ENCODE measurements at regions not wholly inside any gene's neighbourhood (a gene's known extent, or its start where the extent isn't known, plus 50 kb on each side); places are given as distances from the start of the nearest gene placed in this dataset.

- Mint-ChIP-seq H3K36me3 (ENCODE audit: insufficient read depth) (peaks cover 67% of the 10 kb centered on the region), H3K4me3 (peak overlapping the region; percentile 58)
- ATAC-seq = peak; percentile 39 to 40
Measured at GRCh38 chr7:130925136-130925794, 191.3 kb upstream of the KLF14 start.

GRCh38 chr7:130926001-130926691 is 192.1 kb upstream of the KLF14 start:
- H3K4me3 Mint-ChIP-seq = peak overlapping the region; percentile 58
- H3K4me1 Mint-ChIP-seq (ENCODE audit: low read depth) = peaks cover 94% of the 10 kb centered on the region
- DNase-seq (no peak), ATAC-seq (peak; percentile 23 to 36)
- no peaks in the 10 kb centered on the region for H3K9me3 Mint-ChIP-seq
- H3K36me3 Mint-ChIP-seq (ENCODE audit: insufficient read depth) = peaks cover 64% of the 10 kb centered on the region
- H3K27me3 Mint-ChIP-seq (ENCODE audit: low read depth) = no peaks in the 10 kb centered on the region

More at GRCh38 chr7:130925136-130925794, 191.3 kb upstream of the KLF14 start:
- no peak for DNase-seq
- peaks cover 94% of the 10 kb centered on the region for H3K4me1 Mint-ChIP-seq (ENCODE audit: low read depth)
- H3K9me3 Mint-ChIP-seq = no peaks in the 10 kb centered on the region
- no peaks in the 10 kb centered on the region for H3K27me3 Mint-ChIP-seq (ENCODE audit: low read depth)

- Mint-ChIP-seq H3K4me1 (ENCODE audit: low read depth) (peaks cover 94% of the 10 kb centered on the region), H3K9me3 (no peaks in the 10 kb centered on the region), H3K4me3 (peak overlapping the region; percentile 58), H3K36me3 (ENCODE audit: insufficient read depth) (peaks cover 68% of the 10 kb centered on the region), H3K27me3 (ENCODE audit: low read depth) (no peaks in the 10 kb centered on the region)
- ATAC-seq (no peak), DNase-seq (no peak)
Measured at GRCh38 chr7:130927062-130927461, 193.1 kb upstream of the KLF14 start.

DNA sequence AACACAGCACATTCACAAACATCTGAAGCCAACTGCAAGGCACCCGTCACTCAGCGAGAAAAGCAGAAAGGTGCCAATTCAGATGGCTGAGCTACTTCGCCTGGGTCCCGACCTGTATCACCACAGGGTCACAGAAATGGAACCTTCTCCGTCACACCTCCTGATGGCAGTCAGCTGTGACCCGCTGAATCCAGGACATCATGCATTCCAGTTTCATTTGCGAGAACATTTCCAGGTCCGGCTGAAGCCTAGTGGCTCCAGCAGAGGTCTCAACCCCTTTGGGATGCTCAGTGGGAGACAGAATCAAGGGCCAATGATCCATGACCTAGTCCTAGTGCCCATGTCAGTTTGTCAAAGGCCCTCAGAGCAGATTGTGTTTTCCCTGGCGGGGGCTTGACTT is 193.6 kb upstream of the KLF14 start:
- DNase-seq = no peak

DNA sequence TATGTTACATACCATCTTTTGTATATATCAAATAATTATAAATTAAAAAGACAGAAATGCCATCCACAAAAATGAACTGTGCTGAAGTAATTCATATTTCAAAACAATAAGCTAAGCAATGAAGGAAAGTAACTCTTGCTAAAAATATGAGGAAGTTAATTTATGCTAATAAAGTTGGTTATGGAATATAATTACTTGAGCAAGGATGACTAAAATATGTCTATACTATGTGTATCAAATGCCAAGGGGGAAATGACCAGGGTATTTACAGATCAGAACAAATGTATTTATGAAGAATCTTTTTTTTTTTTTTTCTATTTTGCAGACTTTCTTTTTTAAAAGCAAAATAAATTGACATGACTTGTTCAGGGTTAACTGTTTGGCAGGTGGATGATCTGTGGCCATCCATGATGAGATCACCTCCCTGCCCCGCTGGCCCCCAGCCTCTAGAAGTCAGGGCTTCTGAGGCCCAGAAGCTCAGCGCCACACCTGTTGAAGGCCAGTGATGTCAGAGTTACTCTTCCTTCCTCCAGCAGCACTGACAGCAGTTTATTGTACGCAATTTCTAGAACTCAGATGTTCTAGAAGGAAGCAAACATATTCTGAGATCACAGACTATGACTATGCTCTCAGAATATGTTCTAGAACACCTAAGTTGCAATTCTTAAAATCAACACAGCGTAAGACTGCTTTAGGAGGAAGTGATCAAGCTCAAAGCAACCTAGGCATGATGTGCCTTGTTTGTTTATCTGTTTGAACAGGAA is 196.1 kb upstream of the KLF14 start:
- Mint-ChIP-seq H3K4me1 (ENCODE audit: low read depth) (peaks cover 93% of the 10 kb centered on the region), H3K36me3 (ENCODE audit: insufficient read depth) (peaks cover 71% of the 10 kb centered on the region), H3K27me3 (ENCODE audit: low read depth) (no peaks in the 10 kb centered on the region), H3K4me3 (peak overlapping the region; percentile 7), H3K9me3 (no peaks in the 10 kb centered on the region)
- DNase-seq (no peak), ATAC-seq (peak; percentile 8 to 19)

More for the DNA sequence above, 193.6 kb upstream of the KLF14 start:
- peaks cover 94% of the 10 kb centered on the region for H3K4me1 Mint-ChIP-seq (ENCODE audit: low read depth)
- H3K36me3 Mint-ChIP-seq (ENCODE audit: insufficient read depth) = peaks cover 67% of the 10 kb centered on the region
- H3K4me3 Mint-ChIP-seq = peak overlapping the region; percentile 58
- H3K9me3 Mint-ChIP-seq = no peaks in the 10 kb centered on the region
- no peaks in the 10 kb centered on the region for H3K27me3 Mint-ChIP-seq (ENCODE audit: low read depth)
- no peak for ATAC-seq

GRCh38 chr7:130930681-130931080 is 196.7 kb upstream of the KLF14 start:
- H3K4me3 Mint-ChIP-seq = peak overlapping the region; percentile 7
- no peak for DNase-seq
- H3K9me3 Mint-ChIP-seq = no peaks in the 10 kb centered on the region
- no peaks in the 10 kb centered on the region for H3K27me3 Mint-ChIP-seq (ENCODE audit: low read depth)
- H3K4me1 Mint-ChIP-seq (ENCODE audit: low read depth) = peaks cover 93% of the 10 kb centered on the region
- no peak for ATAC-seq
- peaks cover 70% of the 10 kb centered on the region for H3K36me3 Mint-ChIP-seq (ENCODE audit: insufficient read depth)

DNA sequence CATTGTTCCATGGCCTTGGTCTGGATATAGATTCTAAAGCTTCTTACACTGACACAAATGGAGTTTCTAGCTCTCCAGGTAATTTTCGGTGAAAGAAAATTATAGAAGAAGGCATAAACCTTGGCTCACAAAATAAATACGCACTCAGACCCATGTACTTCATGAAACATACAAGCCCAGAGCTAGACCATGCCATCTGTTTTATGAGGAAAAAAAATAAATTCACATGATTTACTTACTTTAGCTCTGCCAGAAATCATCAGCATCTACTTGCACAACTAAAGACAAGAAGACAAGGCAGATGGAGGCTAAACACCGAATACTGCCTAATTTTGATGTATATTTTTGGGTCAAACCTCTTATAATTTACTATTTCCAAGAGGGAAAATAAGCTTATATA is 197.4 kb upstream of the KLF14 start:
- H3K4me3 Mint-ChIP-seq = no peak overlapping the region
- DNase-seq (no peak), ATAC-seq (no peak)
- peaks cover 93% of the 10 kb centered on the region for H3K4me1 Mint-ChIP-seq (ENCODE audit: low read depth)
- H3K27me3 Mint-ChIP-seq (ENCODE audit: low read depth) = no peaks in the 10 kb centered on the region
- H3K36me3 Mint-ChIP-seq (ENCODE audit: insufficient read depth) = peaks cover 70% of the 10 kb centered on the region
- H3K9me3 Mint-ChIP-seq = no peaks in the 10 kb centered on the region

DNA sequence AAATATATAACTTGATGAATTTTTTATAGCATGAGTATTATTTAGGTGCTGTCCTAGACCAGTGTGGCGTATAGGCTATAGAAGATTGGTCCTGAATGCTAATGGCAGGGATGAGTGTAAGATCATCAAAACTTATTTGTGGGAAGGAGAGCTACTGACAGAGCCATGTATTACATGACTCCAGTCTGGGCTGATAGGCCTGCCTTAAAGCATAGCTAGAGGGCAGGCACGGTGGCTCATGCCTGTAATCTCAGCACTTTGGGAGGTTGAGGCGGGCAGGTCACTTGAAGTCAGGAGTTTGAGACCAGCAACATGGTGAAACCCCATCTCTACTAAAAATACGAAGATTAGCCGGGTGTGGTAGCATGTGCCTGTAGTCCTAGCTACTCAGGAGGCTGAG is 198.1 kb upstream of the KLF14 start:
- Mint-ChIP-seq H3K36me3 (ENCODE audit: insufficient read depth) (peaks cover 73% of the 10 kb centered on the region), H3K4me1 (ENCODE audit: low read depth) (peaks cover 93% of the 10 kb centered on the region)
- no peak for ATAC-seq

DNA sequence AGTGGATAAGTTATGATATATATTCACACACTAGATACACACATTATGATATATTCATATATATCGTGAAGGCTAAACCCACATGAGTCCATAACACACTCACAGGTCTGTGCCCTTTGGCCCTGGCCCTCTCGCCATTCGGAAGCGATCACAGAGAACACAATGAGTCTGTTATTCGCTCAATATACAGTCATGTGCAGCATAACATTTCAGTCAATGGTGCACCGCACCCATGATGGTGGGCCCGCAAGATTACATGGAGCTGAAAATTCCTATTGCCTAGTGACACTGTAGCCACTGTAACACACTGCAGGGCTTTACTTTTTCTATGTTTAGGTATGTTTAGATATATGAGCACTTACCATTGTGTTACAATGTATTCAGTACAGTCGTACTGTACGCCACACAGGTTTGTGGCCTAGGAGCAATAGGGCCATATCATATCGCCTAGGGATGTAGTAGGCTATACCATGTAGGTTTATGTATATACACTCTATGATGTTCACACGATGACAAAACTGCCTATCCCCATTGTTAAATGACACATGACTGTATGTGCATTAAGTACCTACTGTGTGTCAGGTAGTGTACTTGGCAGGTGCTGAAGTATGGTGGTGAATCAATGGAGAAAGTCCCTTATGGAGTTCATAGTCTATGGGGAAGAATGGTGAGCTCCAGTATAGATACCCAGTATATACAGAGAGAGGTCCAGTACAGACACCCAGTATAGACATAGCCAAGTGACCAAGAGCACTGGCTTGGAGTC is 198.8 kb upstream of the KLF14 start:
- Mint-ChIP-seq H3K9me3 (no peaks in the 10 kb centered on the region), H3K4me1 (ENCODE audit: low read depth) (peaks cover 91% of the 10 kb centered on the region), H3K36me3 (ENCODE audit: insufficient read depth) (peaks cover 71% of the 10 kb centered on the region), H3K4me3 (no peak overlapping the region), H3K27me3 (ENCODE audit: low read depth) (no peaks in the 10 kb centered on the region)
- ATAC-seq (peak; percentile 11 to 12), DNase-seq (no peak)

More for the DNA sequence above, 198.1 kb upstream of the KLF14 start:
- no peaks in the 10 kb centered on the region for H3K9me3 Mint-ChIP-seq
- H3K4me3 Mint-ChIP-seq = peak overlapping the region; percentile 24
- DNase-seq = no peak
- H3K27me3 Mint-ChIP-seq (ENCODE audit: low read depth) = no peaks in the 10 kb centered on the region

- DNase-seq (no peak), ATAC-seq (no peak)
- Mint-ChIP-seq H3K4me1 (ENCODE audit: low read depth) (peaks cover 93% of the 10 kb centered on the region), H3K9me3 (no peaks in the 10 kb centered on the region), H3K4me3 (peak overlapping the region; percentile 27), H3K27me3 (ENCODE audit: low read depth) (no peaks in the 10 kb centered on the region), H3K36me3 (ENCODE audit: insufficient read depth) (peaks cover 71% of the 10 kb centered on the region)
Measured at GRCh38 chr7:130933919-130934318, 199.9 kb upstream of the KLF14 start.

GRCh38 chr7:130935564-130936157 is 201.7 kb upstream of the KLF14 start:
- Mint-ChIP-seq H3K36me3 (ENCODE audit: insufficient read depth) (peaks cover 73% of the 10 kb centered on the region), H3K9me3 (no peaks in the 10 kb centered on the region), H3K4me1 (ENCODE audit: low read depth) (peaks cover 91% of the 10 kb centered on the region), H3K4me3 (peak overlapping the region; percentile 51), H3K27me3 (ENCODE audit: low read depth) (no peaks in the 10 kb centered on the region)
- DNase-seq (no peak), ATAC-seq (no peak)

DNA sequence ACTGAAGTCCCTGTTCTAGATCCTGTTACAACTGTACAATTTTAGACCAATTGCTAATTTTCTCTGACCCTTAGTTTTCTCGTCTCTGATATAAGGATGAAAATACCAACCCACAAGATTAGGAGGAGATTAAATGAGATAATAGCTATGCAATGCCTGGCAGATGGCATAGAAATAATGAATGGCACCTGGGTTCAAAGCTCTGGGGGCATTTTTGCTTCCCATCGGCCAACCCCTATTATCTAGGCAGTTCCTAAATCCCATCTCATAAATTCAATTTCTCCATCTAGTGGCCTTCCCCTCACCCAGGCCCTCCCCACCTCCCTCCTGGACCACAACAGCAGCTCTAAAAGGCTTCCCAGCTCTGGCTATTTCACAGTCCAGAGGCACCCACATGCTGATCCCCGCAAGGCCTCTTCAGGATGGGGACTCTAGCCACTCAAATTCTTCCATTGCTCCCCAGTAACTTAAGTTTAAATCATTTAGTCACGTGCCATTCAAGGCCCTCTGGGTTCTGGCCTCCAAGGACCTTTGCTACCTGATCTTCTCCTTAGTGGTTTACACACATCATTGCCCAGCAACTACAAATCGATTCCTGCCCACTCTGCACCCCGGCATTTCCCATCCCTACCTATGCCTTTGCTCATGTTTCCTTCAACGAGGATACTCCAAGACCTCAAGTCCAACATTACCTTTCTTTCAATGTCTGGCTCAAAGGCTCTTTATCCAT is 202.4 kb upstream of the KLF14 start:
- Mint-ChIP-seq H3K4me1 (ENCODE audit: low read depth) (peaks cover 91% of the 10 kb centered on the region), H3K36me3 (ENCODE audit: insufficient read depth) (peaks cover 79% of the 10 kb centered on the region), H3K27me3 (ENCODE audit: low read depth) (no peaks in the 10 kb centered on the region), H3K4me3 (peak overlapping the region; percentile 51), H3K9me3 (no peaks in the 10 kb centered on the region)
- ATAC-seq (no peak), DNase-seq (no peak)

GRCh38 chr7:130937016-130937415 is 203.0 kb upstream of the KLF14 start:
- no peaks in the 10 kb centered on the region for H3K27me3 Mint-ChIP-seq (ENCODE audit: low read depth)
- peak overlapping the region; percentile 51 for H3K4me3 Mint-ChIP-seq
- H3K9me3 Mint-ChIP-seq = no peaks in the 10 kb centered on the region
- no peak for ATAC-seq
- peaks cover 79% of the 10 kb centered on the region for H3K36me3 Mint-ChIP-seq (ENCODE audit: insufficient read depth)
- H3K4me1 Mint-ChIP-seq (ENCODE audit: low read depth) = peaks cover 91% of the 10 kb centered on the region
- DNase-seq = no peak
